Stimulated activated CD8-positive, alpha-beta memory T cell treated with anti-CD3 and anti-CD28 coated beads, Interleukin-2, amount 100 ng/mL, for 1 hour (primary cell): ENCODE measurements at regions not wholly inside any gene's neighbourhood (a gene's known extent, or its start where the extent isn't known, plus 50 kb on each side); places are given as distances from the start of the nearest gene placed in this dataset.
"Not testable (repeated sequence)": the region's sequence is repeated elsewhere in the genome, so short reads cannot be mapped to it uniquely, and the experiment has no call there.

Source experiments
- DNase-seq, 2 donors: peaks; one replicate each; pipeline ENCODE4 v3.0.0-alpha.2; 2020; ENCODE audit warnings: low read depth in 2 of 2

DNA sequence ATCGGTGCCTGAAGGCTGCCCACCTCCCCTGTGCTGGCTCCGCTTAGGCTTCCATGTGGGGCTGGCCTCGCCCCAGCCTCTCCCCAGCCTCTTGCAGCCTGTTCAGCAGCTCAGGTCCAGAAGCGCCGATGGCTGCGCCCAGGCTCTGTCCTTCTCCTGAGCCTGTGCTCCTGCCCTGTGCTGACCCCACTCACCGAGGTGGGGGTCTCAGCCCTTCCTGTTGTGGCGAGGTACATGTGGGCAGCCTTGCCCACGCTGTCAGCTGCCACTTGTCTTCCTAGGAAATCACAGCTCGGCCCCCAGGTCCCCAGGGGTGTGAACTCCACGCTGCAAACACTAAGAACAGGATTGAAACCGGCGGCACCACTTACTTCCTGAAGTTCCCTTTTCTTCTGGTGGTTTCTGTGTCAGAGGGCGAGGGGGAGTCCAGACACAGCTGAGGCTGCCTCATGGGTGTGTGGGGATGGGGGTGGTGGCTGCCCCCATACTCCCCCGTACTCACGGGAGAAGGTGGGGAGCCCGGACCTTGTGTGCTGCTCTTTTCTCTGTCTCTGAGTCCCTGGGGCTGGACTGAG is 249.1 kb downstream of the TMEM121 start:
- DNase-seq, result not testable (repeated sequence)

DNA sequence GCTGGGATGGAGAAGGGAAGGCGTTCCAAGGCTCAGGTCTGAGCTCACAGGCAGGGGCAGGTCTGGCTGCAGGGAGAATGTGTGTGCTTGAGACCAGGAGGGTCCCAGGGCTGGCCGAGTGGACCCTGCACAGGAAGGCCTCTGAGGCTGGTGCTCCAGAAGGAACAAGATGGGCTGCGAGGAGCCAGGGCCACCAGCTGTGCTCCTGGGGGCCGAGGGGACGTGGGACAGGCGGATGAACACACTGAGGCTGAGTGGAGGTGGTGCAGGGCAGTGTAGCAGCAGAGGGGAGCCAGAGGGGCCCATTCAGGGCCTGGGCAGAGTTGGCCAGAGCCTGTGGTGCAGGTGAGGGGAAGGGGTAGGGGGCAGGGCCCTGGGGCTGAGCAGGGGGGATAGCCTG is 249.7 kb downstream of the TMEM121 start:
- not testable (repeated sequence) for DNase-seq

DNA sequence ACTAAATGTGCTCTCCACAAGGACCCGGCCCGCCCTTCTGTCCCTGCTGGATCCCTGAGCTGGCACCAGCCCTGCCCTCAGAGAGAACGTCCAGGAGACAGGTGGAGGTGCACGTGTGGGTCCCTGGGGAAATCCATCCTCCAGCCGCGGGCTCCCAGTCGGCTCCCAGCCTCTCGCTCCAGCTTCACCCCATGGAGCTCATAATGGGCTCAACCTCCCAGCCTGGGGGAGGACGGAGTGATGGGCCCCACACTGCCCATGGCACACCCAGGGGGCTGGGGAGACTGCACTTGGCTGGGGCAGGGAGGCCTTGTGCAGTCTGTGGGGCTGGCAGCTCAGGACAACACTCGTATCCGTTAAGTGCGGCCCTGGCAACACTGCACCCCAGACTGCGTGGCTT is 250.5 kb downstream of the TMEM121 start:
- no peak for DNase-seq

DNA sequence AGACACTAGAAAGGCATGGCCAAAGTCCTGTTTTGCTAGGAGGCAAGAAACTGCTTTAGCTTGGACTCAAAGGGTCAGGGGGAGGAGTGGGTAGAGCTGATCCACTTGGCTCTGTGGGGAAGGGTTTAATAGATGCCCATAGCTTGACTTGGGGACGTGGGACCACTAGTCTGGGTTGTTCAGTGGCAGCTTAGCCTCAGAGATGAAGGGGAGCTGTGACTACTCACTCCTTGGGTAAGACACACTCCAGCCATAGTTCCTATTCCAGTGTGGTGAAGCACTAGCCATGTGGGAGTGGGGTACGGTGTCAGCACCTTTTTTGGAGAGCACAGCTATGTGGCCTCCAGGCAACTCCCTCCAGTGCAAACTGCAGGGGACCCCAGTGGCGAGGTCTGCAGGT is 257.3 kb downstream of the TMEM121 start:
- no peak for DNase-seq

DNA sequence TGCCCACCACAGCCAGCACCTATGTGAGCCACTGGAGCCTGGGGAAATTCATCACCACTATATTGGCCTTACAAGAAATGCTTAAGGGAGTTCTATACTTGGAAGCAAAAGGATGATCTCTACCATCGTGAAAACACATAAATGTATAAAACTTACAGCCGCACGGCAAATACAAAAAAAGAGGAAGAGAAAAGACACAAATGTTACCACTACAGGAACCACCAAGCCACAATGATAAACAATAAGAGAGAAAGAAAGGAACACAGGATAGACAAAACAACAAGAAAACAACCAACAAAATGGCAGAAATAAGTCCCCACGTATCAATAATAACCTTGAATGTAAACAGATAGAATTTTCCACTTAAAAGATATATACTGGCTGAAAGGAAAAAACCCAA is 267.5 kb downstream of the TMEM121 start:
- no peak for DNase-seq

DNA sequence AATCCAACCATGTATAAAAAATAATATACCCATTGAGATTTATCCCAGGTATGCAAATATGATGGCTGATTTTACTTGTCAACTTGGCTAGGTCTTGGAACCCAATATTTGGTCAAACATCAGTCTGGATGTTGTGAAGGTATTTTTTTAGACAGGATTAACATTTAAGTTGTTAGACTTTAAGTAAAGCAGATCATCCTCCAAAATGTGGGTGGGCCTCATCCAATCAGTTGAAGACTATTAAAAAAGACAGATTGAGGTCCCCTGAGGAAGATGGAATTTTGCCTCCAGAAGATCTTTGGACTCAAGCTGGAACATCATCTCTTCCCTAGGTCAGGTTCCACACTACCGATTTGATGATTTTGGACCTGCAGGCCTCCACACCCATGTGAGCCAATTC is 271.2 kb downstream of the TMEM121 start:
- DNase-seq, result no peak

DNA sequence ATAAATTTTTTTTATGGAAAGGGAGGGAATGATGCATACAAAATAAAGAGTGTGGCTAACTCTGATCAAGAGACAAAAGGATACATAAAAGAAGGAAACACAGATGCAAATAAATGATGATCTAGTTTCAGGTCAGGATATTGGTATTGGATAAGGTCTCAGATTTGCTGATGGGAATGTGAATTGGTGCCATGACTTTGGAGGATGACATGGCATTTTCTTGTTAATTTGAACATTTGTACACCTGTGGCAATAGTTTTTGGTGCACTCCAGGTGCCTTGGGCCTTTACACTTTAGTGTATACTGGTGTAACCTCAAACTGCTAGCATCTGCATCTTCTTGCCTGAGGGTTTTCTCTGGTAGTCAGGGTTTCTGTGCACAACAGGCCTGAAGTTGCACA is 279.3 kb downstream of the TMEM121 start:
- DNase-seq, result no peak

DNA sequence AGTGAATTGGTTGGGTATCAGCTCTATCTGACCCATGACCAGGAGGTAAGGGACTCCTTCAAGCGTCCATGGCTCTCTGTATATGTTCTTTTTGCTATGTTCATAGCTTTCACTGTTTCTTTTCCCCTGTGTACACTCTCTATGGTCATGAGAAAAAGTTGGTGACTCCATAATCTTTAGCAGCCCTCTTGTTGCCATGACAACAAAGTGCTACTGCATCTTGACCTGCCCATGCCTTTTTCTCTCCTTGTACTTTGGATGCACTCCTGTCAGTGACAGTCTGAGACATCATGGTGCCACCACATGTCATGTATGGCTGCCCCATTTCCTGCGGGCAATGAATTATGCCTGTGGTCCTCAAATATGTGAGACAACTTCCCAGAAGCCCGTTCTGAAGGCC is 280.2 kb downstream of the TMEM121 start:
- no peak for DNase-seq

DNA sequence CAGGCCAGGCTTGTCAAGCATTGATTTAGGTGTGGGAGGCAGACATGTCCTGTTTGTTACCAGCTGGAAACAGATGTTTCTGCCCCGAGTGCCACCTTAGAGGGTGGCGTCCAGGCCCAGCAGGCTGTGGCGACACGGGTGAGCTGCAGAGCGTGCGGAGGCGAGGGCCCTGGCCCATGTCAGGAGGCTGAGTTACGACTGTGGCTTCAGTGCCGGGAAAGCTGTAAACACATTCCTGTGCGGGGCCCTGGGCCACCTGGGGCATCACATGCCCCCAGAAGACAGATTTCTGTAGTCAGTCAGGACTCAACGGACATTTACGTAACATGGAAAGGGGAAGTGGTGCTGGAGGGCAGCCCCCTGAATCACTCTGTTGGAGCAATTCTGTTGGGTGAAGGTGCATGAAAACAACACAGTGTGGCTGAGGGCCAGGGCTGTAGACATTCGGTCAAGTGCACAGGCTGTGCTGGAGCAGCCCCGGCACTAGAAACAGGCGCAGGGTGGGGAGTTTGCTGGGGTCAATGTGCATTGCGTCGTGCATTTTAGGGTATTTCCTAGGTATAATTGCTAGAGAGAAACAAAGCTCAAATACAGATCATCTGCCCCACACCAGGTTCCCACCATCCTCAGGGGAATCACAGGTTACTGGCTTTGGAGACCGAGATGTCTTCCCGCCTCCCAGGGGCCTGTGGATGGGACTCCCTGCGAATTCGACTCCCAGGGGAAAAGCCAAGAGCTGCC is 291.8 kb downstream of the TMEM121 start:
- DNase-seq, result no peak

DNA sequence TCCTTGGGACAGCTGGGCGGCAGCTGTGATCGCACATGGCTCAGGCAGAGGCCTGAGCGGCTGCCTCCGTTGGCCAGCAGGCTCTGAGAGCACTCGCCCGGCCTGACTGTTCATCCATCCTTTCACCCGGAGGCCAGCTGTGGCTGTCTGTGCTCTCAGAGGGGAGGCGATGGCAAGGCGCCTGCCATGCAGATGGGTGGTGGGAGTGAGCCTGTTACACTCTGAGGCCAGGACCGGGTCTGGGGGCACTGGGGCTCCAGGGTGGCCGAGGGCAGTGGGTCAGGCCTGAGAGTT is 292.3 kb downstream of the TMEM121 start:
- no peak for DNase-seq

DNA sequence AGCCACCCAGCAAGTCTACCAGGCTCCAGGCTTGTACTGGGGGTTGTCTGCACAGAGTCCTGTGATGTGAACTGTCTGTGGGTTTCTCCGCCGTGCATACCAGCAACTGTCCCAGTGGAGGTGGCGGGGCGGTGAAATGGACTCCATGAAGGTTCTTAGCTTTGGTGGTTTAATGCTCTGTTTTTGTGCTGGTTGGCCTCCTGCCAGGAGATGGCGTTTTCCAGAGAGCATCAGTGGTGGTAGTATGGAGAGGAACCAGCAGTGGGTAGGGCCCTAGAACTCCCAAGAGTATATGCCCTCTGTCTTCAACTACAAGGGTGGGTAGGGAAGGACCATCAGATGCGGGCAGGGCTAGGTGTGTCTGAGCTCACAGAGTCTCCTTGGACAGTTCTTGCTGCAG is 303.8 kb downstream of the TMEM121 start:
- no peak for DNase-seq

DNA sequence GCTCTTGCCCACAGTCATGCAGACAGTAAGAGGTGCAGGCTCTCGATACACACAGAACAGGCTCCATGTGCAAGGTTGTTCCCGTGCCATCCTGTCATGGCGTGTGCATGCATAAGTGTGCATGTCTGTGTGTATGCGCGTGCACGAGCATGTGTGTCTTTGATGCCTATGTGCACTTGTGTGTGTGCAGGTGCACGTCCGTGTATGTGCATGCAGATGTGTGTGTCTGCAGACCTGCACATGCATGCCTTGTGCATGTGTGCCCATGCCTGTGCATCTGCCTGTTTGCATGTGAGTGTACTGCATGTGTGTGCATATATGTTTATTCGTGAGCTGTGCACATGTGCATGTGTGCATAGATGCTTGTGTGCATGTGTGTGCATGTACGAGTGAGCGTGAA is 309.8 kb downstream of the TMEM121 start:
- no peak for DNase-seq

DNA sequence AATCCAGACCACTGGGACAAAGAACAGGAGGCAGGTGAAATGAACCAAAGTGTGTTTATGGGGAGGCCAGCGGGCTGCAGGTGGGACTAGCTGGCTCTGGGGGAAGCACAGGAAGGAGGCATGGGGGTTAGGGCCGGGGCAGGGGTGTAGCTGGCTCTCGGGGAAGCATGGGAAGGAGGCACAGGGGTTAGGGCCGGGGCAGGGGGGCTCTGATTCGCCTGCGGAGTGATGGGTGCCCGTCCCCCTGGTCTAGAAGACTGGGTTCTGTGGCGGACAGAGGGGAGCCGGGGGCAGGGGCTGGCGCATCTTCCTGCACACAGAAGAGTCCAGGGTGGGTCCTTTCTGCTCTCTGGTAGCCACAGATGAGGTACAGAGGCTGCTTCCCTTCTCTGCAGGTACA is 310.3 kb downstream of the TMEM121 start:
- DNase-seq, result no peak

DNA sequence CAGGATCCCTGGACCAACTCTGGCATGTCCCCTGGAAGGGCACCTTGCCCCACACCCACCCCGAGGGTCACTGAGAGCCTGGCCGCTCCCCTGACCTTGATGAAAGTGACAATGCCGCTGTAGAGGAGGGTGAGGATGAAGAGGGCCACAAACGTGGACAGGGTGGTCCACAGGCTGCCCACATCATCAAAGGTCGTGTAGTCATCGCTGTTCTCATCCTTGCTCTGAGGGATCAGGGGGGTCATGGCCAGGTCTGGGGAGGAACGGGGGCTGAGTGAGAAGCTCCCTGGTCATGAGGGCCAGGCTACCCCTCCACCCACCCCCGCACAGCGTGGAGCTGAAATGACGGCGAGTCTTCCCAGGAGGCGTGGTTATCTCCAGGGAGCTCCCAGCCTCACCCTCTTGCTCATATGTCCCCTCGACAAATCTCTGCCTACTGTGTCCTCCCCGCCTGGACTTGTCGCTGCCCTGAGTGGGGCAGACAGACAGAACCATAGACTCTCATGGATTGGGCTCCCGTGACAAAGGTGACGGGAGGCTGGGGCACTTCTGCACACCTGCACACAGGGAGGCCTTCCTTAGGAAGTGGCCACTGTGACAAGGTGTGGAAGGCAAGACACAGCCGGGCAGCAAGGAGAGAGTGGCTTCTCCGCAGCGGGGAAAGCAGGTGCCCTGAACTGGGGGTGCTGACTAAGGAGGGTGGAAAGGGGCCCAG is 311.1 kb downstream of the TMEM121 start:
- no peak for DNase-seq

DNA sequence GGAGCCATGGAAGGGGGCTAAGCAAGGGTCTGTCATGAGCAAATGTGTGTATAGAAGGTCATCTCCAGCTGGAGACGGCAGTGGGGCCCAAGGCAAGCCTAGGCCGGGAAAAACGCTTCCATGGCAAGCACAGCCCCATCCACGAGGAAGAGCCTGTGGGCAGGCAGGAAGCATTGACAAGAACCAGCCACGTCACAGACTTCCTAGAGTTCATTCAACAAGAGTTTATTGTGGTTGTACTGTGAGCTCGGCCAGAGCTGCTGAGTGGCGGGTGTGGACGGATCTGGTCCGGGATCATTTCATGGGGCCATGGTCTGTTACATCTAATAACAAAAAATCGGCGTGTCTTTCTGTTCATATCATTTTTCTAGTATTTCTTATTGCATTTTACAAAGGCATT is 311.7 kb downstream of the TMEM121 start:
- DNase-seq, result no peak

DNA sequence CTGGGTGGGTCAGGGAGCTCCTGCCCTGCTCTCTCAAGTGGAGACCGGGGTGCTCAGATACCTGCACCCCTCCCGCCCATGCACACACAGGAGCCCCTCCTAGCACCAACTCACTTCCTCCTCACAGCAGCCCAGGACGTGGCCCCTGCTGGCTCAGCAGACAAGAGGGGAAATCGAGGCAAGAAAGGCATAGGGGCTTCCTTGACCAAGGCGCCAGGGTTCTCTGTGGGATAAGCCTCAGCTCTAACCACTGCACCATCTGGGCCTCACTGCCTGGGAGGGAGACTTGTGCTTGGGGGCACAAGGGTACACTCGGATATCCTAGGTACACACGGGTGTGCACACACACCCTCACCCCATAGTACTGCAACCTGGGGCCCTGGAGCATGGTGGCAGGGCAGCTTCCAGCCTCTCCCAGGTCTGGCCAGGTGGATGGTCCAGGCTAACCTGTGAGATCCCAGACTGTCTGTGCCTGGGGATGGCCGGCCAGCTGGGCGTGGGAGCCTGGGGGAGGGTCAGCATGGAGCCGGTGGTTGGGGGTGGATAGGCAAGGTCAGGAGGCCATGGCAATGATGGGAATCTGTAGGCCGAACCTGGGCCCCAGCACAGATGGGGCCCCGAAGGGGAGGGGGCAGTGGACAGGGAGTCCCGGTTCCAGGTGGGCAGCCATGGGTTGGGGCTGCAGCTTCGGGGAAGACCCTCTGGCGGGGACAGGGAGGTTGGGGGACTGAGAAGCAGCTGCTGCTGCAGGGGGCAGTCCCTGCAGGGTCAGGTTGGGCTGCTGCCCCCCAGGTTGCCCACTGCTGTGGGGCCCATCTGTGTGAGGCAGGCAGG is 312.4 kb downstream of the TMEM121 start:
- DNase-seq, result no peak

DNA sequence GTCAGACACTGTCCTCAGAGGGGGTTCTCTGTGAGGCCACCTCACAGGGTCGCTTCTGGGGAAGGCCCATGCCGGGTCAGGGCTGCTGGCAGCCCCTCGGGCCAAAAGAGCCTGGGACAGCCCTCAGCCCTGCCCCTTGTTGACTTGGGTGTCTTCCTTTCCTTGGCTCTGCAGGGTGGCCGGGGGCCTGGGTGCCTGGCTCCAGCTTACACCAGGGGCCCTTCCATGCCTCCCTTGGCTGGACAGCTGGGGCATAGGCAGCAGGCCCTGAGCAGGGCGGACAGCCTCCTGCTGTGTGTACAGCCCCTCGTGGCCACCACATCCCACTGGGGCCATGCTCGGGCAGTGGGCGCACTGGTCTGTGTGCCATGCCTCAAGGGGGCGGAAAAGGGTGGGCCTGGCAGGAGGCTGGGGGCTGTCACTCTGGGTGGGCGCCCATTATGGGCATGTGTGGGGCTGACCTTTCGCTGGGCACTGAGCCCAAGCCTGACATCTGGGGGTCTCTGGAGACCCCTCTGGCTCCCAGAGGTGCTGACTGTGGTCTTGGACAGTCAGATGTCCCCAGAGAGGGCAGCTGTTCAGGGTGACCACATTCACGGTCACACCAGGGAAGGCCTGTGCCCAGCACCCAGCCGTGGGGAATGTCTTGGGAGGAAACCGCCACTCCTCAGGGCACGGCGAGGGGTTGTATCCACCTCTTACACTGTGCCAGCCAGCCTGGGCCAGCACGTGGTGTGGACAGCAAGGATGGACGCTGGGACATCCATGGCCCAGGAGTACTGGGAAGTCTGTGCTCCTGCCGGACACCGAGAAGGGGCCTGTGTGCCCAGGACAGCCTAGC is 313.3 kb downstream of the TMEM121 start:
- DNase-seq, result no peak

DNA sequence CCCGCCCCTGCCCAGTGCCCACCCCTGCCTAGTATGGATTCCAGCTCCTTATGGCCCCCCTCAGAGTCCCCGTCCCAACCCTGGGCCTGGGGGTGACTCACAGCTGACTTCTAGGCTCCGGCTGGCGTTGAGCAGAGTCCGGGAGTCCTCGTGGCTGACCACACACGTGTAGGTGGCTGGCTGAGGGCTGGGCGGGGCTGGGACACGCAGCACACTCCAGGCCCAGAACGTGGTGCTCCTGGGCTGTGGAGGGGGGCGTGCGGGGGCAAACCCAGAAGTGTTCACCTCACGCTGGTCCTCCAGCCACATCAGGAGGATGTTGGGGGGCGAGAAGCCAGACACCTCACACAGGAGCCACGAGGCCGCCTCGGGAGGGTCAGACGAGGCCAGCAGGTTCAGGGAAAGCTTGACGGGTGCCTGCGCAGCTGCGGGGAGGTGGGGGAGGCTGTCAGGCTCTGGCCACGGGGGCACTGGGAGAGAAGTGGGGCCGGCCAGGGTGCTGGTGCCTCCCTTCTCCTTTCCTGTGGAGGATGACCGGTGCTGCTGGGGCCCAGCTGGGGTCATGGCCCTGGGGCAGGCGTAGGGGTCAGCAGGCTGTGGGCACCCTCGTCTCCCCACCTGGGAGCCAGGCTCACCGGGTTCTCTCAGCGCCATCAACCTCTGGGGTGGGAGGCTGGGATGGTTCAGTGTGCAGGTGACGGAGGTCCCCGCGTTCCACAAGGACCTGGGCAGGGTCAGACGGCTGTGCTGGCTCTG is 314.1 kb downstream of the TMEM121 start:
- no peak for DNase-seq

DNA sequence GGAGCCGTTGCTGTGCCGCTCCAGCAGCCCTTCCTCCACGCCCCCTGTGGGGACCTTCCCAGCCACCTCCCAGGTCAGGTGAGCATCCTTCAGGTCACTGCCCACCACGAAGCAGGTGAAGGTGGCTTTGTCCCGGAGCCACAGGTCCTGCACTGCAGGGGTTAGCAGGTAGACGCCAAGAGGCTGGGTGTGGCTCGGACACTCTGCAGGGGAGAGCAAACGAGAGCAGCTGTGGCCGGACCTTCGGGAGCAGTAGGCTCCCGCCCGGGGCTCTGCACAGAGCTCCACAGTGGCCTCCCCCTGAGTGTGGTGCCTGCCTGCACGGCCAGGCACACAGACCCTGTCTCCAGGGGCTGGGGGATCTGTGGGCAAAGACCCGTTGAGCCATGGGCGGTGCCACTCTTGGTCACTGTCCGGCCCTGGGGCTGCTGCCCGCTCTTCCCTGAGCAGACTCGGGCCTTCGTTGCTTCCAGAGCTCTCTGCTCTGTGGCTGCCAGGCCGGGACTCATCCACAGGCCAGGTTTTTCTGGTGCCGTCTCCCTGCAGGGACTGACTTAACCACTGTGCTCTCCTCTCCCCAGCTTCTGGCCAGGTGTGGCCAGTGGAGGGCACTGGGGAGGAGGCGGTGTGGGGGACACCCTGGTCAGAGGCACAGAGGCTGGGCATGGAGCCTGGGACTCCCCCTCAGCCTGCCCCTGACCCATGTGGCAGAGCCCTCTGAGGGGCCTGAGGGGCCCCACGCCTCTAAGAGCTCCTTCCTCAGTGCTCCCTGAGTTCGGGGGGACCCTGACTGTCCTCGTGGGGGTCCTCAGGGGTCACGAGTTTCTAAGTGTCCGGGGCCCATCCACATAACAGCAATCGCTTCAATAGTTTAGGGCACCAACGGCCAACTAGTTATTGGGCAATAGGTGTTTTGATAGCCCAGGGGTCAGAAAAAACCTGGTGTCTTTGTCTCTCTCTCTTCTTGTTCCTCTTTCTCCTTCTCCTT is 314.9 kb downstream of the TMEM121 start:
- DNase-seq, result no peak

DNA sequence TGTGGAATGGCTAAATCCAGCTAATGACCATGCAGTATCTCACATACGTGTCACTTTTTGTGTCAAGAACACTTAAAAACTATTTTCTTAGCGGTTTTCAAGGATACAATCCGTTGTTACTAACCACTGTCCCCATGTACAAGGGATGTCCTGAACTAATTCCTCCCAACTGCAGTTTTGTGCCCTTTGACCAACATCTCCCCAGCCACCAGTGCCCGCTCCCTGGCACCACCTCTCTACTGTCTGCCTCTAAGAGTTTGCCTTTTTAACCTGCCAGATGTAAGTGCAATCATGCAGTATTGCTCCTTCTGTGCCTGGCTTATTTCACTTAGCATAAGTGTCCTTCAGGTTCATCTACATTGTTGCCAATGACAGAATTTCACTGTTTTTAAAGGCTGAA is 315.7 kb downstream of the TMEM121 start:
- no peak for DNase-seq
